Colonic mucosa (tissue), 4 donors: ENCODE measurements at regions not wholly inside any gene's neighbourhood (a gene's known extent, or its start where the extent isn't known, plus 50 kb on each side); places are given as distances from the start of the nearest gene placed in this dataset.
A peak's percentile ranks its signal among the peaks of the same experiment; 100 is the strongest.

ENCODE experiments used
- DNase-seq: peaks from one replicate; pipeline ENCODE4 v3.0.0-alpha.2; 2020
- H3K27ac ChIP-seq: fragments of 200-600 bp; one replicate; pipeline ENCODE4 v1.8.0; 2021
- H3K27me3 ChIP-seq: fragments of 200-600 bp; one replicate; pipeline ENCODE4 v1.8.0; 2021
- H3K36me3 ChIP-seq: fragments of 200-600 bp; one replicate; pipeline ENCODE4 v1.8.0; 2021
- H3K4me1 ChIP-seq: fragments of 200-600 bp; one replicate; pipeline ENCODE4 v1.8.0; 2021; ENCODE audit warnings: mild to moderate bottlenecking
- H3K4me3 ChIP-seq: fragments of 200-600 bp; one replicate; pipeline ENCODE4 v1.8.0; 2021
- H3K9ac ChIP-seq, 2 donors: one replicate each; pipeline ENCODE4 v1.7.0; 2013; ENCODE audit warnings: control low read depth in 2 of 2, low read depth in 2 of 2, low read length in 2 of 2
- H3K9me3 ChIP-seq: fragments of 200-600 bp; one replicate; pipeline ENCODE4 v1.8.0; 2021
- intact Hi-C: fragments of 100-400 bp; cut with DNase I; formaldehyde crosslinking; loops from one replicate; pipeline ENCODE4 v1.14.1; 2022
- TF ChIP-seq, protein P1 (sequence below): fragments of 200-600 bp; IDR thresholded peaks from one replicate; pipeline ENCODE4 v1.8.0; 2022; ENCODE audit warnings: antibody characterized with exemption, mild to moderate bottlenecking
- donor health status: healthy.
- donor health status: DM: no; HTN: no; CAD: no.
- donor health status: DM: no; HTN: no; CAD: no.

DNA sequence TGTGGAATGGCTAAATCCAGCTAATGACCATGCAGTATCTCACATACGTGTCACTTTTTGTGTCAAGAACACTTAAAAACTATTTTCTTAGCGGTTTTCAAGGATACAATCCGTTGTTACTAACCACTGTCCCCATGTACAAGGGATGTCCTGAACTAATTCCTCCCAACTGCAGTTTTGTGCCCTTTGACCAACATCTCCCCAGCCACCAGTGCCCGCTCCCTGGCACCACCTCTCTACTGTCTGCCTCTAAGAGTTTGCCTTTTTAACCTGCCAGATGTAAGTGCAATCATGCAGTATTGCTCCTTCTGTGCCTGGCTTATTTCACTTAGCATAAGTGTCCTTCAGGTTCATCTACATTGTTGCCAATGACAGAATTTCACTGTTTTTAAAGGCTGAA is 315.7 kb downstream of the TMEM121 start:
- no peaks in the 10 kb centered on the region for H3K9me3 ChIP-seq
- DNase-seq, result peak; percentile 8
- H3K9ac ChIP-seq, result no peak overlapping the region
- no peaks in the 10 kb centered on the region for H3K4me1 ChIP-seq
- no peaks in the 10 kb centered on the region for H3K27me3 ChIP-seq
- H3K4me3 ChIP-seq, result no peak overlapping the region
- TF ChIP-seq, protein P1, sequence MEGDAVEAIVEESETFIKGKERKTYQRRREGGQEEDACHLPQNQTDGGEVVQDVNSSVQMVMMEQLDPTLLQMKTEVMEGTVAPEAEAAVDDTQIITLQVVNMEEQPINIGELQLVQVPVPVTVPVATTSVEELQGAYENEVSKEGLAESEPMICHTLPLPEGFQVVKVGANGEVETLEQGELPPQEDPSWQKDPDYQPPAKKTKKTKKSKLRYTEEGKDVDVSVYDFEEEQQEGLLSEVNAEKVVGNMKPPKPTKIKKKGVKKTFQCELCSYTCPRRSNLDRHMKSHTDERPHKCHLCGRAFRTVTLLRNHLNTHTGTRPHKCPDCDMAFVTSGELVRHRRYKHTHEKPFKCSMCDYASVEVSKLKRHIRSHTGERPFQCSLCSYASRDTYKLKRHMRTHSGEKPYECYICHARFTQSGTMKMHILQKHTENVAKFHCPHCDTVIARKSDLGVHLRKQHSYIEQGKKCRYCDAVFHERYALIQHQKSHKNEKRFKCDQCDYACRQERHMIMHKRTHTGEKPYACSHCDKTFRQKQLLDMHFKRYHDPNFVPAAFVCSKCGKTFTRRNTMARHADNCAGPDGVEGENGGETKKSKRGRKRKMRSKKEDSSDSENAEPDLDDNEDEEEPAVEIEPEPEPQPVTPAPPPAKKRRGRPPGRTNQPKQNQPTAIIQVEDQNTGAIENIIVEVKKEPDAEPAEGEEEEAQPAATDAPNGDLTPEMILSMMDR, result no peak
- intact Hi-C loops, result no loop called here
- no peak overlapping the region for H3K27ac ChIP-seq
- H3K36me3 ChIP-seq, result no peaks in the 10 kb centered on the region

DNA sequence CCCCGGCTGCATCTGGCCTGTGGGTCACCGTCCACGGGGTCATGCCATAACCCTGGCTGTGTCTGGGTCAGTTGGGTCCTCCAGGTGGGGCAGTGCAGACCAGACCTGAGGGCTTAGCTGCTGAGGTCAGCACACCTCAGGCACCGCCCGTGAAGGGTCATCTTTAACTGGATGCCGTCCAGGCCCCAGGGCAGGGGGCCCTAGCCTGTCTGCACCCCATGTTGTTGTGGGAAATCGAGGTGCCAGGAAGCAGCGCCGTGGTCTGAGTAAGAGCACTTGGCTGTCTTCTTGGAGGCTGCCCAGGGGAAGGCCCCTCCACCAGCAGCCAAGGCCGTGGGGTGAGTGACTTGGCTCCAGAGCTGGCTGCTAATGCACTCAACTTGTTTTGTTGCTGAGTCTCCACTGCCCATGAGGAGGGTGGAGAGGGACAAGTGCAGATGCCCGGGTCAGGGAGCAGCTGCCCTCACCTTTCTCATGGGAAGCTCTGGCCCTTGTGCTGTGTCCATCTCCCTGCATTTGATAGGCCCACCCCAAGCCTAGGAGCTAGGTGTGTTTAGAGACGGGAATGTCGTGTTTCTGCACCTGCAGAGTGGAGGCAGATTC is 317.2 kb downstream of the TMEM121 start:
- TF ChIP-seq, protein P1, result no peak
- intact Hi-C loops, result no loop called here

DNA sequence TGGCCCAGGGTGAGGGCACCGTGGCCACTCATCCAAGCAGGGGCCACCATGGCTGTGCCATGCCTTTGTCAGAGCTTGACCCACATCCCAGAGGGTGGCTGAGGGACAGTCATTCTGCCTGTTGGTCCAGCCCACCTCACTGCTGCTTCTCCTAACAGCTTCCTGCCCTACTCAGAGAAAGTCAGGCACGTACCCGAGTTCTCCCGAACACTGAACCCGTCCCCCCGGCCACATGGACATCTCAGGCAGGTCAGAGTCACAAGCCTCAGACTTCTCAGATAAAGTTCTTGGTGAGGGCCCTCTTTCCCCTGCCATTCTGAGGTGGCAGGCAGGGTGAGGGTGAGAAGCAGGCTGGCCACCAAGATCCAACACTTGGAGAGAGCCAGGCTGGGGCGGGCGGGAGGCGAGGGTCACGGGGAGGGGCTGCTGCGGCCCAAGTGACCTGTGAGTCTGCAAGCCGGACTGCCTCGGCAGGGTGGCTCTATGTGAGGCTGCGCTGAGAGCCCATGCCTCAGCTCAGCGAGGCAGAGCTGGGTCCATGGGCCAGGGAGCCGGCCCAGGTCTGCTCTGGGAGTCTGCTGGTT is 317.8 kb downstream of the TMEM121 start:
- H3K27me3 ChIP-seq, result no peaks in the 10 kb centered on the region
- DNase-seq, result peak; percentile 13
- TF ChIP-seq, protein P1, result no peak
- no peak overlapping the region for H3K27ac ChIP-seq
- no peaks in the 10 kb centered on the region for H3K4me1 ChIP-seq
- intact Hi-C loops, result no loop called here
- no peak overlapping the region for H3K9ac ChIP-seq
- no peak overlapping the region for H3K4me3 ChIP-seq
- H3K36me3 ChIP-seq, result no peaks in the 10 kb centered on the region
- no peaks in the 10 kb centered on the region for H3K9me3 ChIP-seq

More for the DNA sequence above, 317.2 kb downstream of the TMEM121 start:
- Histone ChIP-seq H3K4me1 (no peaks in the 10 kb centered on the region), H3K27ac (no peak overlapping the region), H3K9me3 (no peaks in the 10 kb centered on the region), H3K4me3 (no peak overlapping the region), H3K9ac (no peak overlapping the region), H3K27me3 (no peaks in the 10 kb centered on the region), H3K36me3 (no peaks in the 10 kb centered on the region)
- peak; percentile 10 for DNase-seq

DNA sequence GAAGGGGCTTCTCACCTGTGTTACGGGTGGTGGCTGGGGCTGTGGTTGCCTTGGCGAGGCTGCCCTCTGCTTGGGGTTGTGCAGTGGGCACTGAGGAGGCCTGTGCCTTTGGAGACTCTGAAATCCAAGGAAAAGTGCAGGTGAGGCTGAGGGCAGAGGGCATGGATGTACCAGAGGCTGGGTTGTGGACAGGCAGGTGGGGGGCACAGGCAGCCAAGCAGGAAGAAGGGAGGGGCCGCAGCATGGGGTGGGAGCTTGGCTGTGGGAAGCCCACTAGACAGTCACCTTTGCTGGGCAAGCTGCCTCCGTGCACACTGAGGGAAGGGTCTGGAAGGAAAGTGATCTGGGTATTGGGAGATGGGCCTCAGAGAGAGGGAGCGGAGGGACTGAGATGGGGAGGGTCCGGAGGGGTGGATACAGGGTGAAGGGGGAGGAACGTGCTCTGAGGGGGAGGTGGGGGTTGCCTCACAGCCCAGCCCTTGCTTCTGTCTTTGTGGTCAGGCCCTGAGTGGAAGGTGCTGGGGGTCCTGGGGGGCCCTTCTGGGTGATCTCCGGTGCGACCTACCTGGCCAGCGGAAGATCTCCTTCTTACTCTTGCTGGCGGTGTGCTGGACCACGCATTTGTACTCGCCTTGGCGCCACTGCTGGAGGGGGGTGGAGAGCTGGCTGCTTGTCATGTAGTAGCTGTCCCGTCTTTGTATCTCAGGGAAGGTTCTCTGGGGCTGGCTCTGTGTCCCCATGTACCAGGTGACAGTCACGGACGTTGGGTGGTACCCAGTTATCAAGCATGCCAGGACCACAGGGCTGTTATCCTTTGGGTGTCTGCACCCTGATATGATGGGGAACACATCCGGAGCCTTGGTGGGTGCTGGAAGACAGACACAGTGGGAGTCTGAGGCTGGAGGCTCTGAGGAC is 318.7 kb downstream of the TMEM121 start:
- intact Hi-C loops, result no loop called here
- no peak overlapping the region for H3K27ac ChIP-seq
- H3K4me3 ChIP-seq, result no peak overlapping the region
- no peaks in the 10 kb centered on the region for H3K9me3 ChIP-seq
- TF ChIP-seq, protein P1, result no peak
- peak; percentile 12 for DNase-seq
- H3K36me3 ChIP-seq, result no peaks in the 10 kb centered on the region
- H3K4me1 ChIP-seq, result no peaks in the 10 kb centered on the region
- H3K9ac ChIP-seq, result no peak overlapping the region
- H3K27me3 ChIP-seq, result no peaks in the 10 kb centered on the region

DNA sequence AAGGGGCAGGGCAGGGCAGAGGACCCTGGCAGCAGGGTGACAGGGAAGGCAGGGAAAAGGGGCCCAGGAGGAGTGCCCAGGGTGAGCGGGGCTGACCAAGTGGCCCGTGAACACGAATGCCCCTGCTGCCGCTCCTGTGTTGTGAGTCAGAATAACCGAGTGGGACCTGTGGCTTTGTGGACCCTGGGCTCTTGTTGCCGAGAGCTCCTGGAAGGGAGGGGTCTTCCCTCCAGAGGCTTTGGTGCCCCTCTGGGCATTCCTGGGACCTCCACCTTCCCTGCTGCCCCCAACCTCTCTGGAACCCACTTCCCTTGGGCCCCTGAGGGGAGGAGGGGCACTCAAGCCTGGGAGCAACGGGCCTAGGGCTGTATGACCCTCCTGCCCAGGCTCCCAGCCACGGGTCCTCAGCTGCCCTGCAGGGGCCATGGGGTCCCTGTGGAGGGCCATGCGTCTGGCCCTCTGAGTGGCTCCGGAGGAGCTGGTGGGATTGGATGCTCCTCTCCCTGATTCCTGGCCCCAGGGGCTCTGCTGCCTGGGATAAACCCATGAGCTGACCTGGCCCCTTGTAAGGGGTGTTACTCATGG is 319.4 kb downstream of the TMEM121 start:
- H3K27ac ChIP-seq, result no peak overlapping the region
- intact Hi-C loops, result no loop called here
- TF ChIP-seq, protein P1, result no peak
- no peak for DNase-seq
- no peaks in the 10 kb centered on the region for H3K27me3 ChIP-seq
- no peak overlapping the region for H3K9ac ChIP-seq
- no peak overlapping the region for H3K4me3 ChIP-seq
- H3K9me3 ChIP-seq, result no peaks in the 10 kb centered on the region
- no peaks in the 10 kb centered on the region for H3K4me1 ChIP-seq
- H3K36me3 ChIP-seq, result no peaks in the 10 kb centered on the region
